ENCODE measurements at regions not wholly inside any gene's neighbourhood (a gene's known extent, or its start where the extent isn't known, plus 50 kb on each side); places are given as distances from the start of the nearest gene placed in this dataset.

- TF ChIP-seq POLR2AphosphoS5 (IDR thresholded peaks at IDR 0.05; ENCODE audit: low read depth, low read length) (no peak), SIN3A (IDR thresholded peaks at IDR 0.05; ENCODE audit: borderline replicate concordance, insufficient read depth, low read length) (no peak)
Measured at GRCh38 chr5:104977529-104977928, 1414.9 kb upstream of the NUDT12 start.

All from PFSK-1 (cell line).